CD4-positive, alpha-beta T cell treated with Interleukin-6 at 100 ng/mL for 8 hours (primary cell): ENCODE measurements at regions not wholly inside any gene's neighbourhood (a gene's known extent, or its start where the extent isn't known, plus 50 kb on each side); places are given as distances from the start of the nearest gene placed in this dataset.
"Not testable (repeated sequence)": the region's sequence is repeated elsewhere in the genome, so short reads cannot be mapped to it uniquely, and the experiment has no call there.

Source experiments
- DNase-seq: peaks from one replicate; pipeline ENCODE4 v3.0.0-alpha.2; 2020; ENCODE audit warnings: mixed read lengths, low spot score

- not testable (repeated sequence) for DNase-seq
These were observed 206.4 kb upstream of the PRKX start for GRCh38 chrX:3919668-3920423.

GRCh38 chrX:3914813-3915212, 201.4 kb upstream of the PRKX start:
- DNase-seq = not testable (repeated sequence)

- DNase-seq = not testable (repeated sequence)
These were observed 200.6 kb upstream of the PRKX start for GRCh38 chrX:3914059-3914458.

GRCh38 chrX:3911012-3911411, 197.6 kb upstream of the PRKX start:
- DNase-seq = not testable (repeated sequence)

GRCh38 chrX:3910611-3911010, 197.2 kb upstream of the PRKX start:
- DNase-seq = not testable (repeated sequence)

- DNase-seq = not testable (repeated sequence)
These were observed 192.2 kb upstream of the PRKX start for GRCh38 chrX:3905522-3906258.

GRCh38 chrX:3902222-3902621, 188.8 kb upstream of the PRKX start:
- DNase-seq = not testable (repeated sequence)

GRCh38 chrX:3896755-3897154, 183.3 kb upstream of the PRKX start:
- not testable (repeated sequence) for DNase-seq

GRCh38 chrX:3882553-3882920, 169.1 kb upstream of the PRKX start:
- DNase-seq = not testable (repeated sequence)

GRCh38 chrX:3881898-3882552, 168.6 kb upstream of the PRKX start:
- not testable (repeated sequence) for DNase-seq

GRCh38 chrX:3881255-3881895, 167.9 kb upstream of the PRKX start:
- not testable (repeated sequence) for DNase-seq

GRCh38 chrX:3876393-3876792, 162.9 kb upstream of the PRKX start:
- DNase-seq = not testable (repeated sequence)

- DNase-seq = not testable (repeated sequence)
These were observed 162.2 kb upstream of the PRKX start for GRCh38 chrX:3875638-3876037.

GRCh38 chrX:3872226-3872879, 158.9 kb upstream of the PRKX start:
- not testable (repeated sequence) for DNase-seq

GRCh38 chrX:3867067-3867831, 153.8 kb upstream of the PRKX start:
- not testable (repeated sequence) for DNase-seq

GRCh38 chrX:3858332-3858731, 144.9 kb upstream of the PRKX start:
- DNase-seq = not testable (repeated sequence)

- not testable (repeated sequence) for DNase-seq
These were observed 130.2 kb upstream of the PRKX start for GRCh38 chrX:3843522-3844145.

- not testable (repeated sequence) for DNase-seq
These were observed 129.5 kb upstream of the PRKX start for GRCh38 chrX:3842822-3843521.

- not testable (repeated sequence) for DNase-seq
These were observed 125.3 kb upstream of the PRKX start for GRCh38 chrX:3838754-3839153.
